A172 (cell line): ENCODE measurements at regions not wholly inside any gene's neighbourhood (a gene's known extent, or its start where the extent isn't known, plus 50 kb on each side); places are given as distances from the start of the nearest gene placed in this dataset.
"Not testable (repeated sequence)": the region's sequence is repeated elsewhere in the genome, so short reads cannot be mapped to it uniquely, and the experiment has no call there.

ENCODE experiments used
- DNase-seq: peaks from one replicate; pipeline ENCODE4 v3.0.0-alpha.2; 2015; ENCODE audit warnings: low spot score

DNA sequence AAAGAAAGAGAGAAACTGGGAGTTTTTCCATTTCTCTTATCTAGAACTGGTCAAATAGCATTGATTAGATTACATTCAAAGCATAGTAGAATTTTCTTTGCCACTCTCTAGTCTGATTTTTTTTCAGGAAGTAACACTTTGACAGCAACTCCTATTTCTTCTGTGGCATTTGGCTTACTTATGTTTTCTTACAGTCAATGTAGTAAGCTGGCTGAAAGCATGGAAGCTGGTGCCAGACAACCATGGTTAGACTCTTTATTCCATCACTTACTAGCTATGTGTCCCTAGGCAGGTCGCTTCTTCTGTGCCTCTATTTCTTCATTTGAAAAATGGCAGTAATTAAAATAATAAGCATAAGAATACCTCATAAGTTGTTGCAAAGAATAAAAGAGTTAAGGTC, 54.2 kb upstream of the OPRM1 start:
- DNase-seq, result no peak

DNA sequence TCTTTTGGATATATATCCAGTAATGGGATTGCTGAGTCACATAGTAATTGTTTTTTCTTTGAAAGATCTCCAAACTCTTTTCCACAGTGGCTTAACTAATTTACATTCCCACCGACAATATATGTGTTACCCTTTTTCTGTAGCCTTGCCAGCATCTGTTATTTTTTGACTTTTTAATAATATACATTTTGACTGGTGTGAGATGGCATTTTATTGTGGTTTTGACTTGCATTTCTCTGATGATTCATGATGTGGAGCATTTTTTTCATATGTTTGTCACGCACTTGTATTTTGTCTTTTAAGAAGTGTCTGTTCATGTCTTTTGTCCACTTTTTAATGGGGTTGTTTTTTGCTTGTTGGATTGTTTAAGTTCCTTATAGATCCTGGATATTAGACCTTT, 58.9 kb upstream of the OPRM1 start:
- DNase-seq, result no peak

DNA sequence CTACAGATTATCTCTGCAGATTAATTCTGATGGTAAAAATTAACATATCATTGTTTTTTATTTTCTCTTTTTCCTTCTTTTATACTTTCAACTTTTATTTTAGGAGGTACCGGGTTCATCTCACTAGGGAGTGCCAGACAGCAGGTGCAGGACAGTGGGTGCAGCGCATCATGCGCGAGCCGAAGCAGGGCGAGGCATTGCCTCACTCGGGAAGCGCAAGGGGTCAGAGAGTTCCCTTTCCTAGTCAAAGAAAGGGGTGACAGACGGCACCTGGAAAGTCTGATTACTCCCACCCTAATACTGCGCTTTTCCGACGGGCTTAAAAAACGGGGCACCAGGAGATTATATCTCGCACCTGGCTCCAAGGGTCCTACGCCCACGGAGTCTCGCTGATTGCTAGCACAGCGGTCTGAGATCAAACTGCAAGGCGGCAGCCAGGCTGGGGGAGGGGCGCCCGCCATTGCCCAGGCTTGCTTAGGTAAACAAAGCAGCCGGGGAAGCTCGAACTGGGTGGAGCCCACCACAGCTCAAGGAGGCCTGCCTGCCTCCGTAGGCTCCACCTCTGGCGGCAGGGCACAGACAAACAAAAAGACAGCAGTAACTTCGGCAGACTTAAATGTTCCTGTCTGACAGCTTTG, 60.0 kb upstream of the OPRM1 start:
- DNase-seq, result not testable (repeated sequence)

DNA sequence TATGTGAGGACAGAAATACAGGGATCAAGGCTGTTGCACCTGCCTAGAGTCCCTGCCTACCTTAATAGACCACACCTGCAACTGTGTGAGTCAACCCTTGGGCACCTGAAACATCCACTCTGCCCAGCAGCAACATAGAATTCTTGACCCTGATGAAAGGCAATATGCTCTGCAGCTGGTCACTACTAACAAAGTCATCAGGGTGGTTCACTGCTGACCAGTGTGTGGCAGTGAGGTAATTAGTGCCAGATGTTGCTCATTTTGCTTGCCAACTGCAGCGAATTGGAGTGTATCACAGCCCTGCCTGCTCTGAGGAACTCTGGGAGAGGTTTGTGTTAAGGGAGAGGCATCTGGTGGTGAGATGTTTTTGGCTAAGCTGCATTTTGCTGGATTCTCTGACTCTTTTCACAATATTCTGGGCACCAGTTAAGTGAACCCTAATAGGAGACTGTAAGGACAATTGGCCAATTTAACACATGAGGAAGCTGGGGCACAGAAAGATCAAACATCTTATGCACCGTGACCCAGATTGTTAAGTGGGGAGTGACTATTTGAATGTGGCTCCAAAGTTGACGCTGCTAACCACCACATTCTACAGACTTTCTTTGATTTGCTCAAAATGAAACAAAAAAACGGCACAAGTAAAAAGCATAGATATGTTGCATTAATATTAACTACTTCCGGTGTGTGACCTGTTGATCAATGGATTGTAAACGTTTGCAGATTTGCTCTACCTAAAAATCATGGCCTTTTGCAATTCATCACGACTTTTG, 61.9 kb upstream of the OPRM1 start:
- DNase-seq, result peak; percentile 68

DNA sequence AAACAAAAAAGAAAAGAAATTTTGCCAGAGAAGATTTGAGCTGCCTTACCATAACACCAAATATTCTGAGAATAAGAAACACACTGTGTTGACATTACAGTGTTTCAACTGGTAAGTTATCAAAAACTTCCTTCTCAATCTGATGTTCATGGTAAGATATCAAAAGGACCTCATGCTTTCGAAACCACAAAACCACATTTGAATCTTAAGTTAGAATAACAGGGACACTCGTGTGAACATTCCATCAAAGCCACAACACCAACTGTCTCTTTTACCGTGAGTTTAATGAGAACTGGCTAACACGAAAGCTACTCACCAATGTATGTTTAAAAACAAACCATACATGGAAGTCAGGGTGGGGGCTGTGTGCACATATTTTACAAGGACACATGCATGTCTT, 73.0 kb upstream of the OPRM1 start:
- peak; percentile 62 for DNase-seq

DNA sequence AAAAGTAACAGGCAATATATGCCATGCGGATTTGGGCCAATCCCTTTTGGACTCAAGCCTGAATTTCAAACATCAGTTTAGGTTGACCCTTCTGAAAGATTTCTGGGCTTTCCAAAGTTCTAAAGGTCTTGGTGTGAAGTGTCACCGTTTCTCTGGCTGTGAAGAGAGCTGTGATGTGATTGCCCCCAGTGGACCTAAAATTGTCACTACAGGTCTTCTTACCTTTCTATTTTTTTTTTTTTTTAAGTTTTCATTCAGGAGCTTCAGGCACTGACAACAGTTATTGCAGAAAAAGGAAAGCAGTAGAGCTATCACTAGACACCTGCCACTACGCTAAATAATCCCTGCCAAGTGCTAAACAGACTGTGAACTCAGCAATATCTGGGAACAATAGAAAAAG, 75.7 kb upstream of the OPRM1 start:
- DNase-seq, result no peak

DNA sequence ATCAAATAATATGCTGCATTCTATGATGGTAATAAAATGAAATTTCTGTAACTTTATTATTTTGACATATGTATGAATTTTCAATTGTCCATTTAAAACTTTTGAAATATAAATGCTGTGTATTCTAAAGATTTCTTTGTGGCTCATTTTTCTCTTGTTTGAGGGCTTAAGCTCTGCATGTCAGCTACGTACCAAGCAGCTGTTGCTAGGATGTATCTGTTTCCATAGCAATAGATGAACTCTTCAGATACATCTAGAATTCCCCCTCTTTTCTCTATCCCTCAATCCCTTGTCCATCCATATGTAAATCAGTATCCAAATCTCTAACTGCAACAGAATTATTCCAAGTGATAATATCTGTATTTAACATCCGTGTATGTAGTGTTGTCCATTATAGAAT, 76.5 kb upstream of the OPRM1 start:
- DNase-seq, result no peak

DNA sequence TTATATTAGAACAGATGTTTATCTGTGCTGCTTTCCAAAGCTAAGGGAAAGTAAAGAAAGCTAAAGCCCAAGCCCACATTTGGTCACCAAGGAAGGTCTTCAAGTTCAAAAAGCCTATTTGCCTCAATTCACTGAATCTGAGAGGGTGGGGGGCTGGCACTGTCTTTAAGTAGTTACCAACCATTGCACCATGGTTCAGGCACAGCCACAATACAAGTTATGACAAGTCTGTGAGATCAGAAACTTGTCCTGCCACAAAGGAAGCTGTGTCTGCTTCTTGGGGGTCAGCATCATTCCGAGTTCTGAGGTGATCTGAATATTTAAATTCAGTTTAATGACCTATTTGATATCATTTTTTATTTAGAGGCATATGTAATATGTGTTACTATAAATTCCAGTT, 78.3 kb upstream of the OPRM1 start:
- DNase-seq, result no peak

DNA sequence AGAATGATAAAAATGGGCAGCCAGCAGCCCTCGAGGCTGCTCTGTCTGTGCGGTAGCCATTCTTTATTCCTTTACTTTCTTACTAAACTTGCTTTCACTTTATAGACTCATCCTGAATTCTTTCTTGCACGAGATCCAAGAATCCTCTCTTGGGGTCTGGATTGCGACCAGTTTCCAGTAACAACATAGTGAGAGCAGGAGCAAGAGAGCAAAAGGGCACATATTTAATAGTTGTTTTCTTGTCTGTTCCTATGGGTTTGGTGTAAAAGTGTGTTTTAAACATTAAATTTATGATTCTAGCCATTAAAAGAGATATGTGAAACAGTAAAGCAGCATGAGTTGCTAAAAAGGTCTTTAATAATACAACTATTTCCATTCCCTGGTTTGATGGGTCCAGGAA, 78.8 kb upstream of the OPRM1 start:
- DNase-seq, result no peak

DNA sequence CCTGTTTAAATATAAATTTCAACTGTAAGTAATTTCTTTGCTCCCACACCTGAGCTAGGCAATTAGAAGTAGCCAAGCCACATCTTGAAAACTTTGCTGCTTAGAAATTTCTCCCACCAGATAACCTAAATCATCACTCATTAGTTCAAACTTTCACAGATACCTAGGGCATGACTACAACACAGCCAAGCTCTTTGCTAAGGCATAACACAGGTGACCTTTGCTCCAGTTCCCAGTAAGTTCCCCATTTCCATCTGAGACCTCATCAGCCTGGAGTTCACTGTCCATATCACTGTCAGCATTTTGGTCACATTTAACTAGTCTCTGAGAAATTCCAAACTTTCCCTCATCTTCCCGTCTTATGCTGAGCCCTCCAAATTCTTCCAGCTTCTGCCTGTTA, 79.8 kb upstream of the OPRM1 start:
- no peak for DNase-seq

DNA sequence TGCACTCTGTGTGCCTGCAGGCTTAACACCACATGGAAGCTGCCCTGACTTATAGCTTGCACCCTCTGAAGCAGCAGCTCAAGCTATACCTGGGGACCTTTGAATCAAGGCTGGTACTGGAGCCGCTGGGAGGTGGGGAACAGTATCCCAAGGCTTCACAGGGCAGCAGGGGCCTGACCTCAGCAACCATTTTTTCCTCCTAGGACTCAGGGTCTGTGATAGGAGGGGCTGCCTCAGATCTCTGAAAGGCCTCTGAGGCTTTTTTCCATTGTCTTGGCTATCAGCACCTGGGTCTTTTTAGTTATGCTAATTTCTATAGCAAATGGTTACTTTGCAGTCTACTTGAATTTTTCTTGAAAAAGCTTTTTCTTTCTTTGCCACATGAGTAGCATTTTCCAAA, 80.2 kb upstream of the OPRM1 start:
- no peak for DNase-seq

DNA sequence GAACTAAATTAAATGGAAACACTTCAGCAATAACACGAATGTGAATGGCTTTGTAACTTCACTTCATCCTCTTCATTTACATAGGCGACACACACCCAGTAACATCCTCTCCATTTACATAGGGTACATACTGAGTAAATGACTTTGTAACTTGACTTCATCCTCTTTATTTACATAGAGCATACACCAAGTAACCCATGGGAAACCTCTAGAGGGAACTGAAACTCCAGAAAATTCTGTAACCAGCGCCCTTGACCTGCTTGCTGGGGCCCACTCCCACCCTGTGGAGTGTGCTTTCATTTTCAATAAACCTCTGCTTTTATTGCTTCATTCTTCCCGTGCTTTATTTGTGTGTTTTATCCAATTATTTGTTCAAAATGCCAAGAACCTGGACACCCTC, 81.6 kb upstream of the OPRM1 start:
- no peak for DNase-seq

DNA sequence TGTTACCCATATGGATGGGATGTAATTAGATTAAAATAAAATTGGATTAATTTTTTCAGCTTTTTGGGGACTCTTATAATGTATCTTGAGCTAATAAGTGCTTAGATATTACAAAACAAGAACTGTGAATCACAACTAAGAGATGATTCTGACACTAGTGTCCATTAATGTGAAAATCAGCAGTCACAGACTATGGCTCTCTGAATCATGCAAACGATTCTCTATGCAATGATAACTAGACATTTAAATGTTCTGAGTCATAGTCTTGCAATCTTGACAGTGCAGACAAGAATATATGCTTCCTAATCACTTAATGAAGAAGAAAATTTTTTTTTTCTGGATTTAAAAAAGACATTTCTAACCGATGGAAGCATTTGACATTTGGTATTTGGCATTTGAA, 82.2 kb upstream of the OPRM1 start:
- peak; percentile 38 for DNase-seq

DNA sequence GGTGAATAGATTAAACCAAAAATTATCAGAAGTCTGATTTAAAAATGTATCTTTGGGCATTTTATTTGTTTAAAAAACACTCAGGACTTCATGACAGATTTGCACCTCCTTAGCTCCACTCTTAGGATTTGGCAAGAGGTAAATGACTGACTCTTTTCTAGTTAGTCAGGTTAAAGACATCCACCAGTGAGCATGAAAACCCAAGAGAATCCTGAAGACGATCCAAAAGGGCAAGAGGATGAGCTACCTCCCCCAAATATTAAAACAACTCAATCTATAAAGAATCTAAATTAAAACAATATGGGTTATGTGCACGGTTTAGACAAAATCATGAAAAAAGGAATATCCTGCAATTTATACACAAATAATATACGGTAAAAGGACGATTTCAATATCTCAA, 89.4 kb upstream of the OPRM1 start:
- no peak for DNase-seq

DNA sequence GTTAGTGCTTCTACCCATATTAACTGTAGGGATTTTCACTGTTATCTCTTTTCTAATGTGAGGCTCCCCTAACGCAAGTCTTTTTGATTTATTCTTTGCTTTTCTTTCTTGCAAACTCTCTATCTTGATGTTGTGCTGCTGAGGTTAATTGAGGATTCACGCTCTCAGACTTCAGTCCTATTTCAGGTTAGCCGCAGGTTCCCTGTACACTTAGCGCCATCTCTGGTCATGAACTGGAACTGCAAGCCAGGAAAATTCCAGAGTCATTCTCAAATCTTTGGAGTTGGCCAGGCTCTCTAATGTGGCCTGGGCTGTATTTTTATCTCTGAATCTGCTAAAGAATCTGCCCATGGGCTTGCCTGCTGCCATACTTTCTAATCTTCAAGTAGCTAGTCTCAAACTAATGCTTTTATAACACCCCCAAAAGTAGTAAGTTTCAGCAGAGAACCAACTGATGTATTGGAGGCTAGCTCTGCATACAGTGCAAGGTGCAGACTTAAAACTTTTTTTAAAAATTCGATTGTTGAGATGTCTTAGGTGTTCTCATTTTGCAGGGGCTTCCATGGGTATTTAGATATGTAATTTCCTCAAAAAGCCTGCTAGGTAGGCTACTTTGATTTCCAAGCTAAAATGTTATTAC, 91.1 kb upstream of the OPRM1 start:
- peak; percentile 27 for DNase-seq

DNA sequence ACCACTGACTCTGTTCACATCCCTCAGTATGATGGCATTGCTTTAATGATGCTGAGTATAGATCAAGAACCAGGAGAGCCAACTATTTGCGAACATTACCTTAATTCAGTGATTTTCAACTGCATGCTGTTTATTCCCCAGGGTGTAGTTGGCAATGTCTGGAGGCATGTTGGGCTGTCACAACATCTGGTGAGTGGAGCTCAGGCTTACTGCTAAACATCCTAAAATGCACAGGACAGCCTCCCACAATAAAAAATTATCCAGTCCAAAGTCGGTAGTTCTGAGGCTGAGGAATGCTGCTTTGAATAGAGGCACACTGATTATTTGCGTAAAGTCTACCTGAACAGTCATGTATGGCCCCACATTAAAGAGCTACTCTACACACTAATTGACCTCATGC, 94.8 kb upstream of the OPRM1 start:
- no peak for DNase-seq

DNA sequence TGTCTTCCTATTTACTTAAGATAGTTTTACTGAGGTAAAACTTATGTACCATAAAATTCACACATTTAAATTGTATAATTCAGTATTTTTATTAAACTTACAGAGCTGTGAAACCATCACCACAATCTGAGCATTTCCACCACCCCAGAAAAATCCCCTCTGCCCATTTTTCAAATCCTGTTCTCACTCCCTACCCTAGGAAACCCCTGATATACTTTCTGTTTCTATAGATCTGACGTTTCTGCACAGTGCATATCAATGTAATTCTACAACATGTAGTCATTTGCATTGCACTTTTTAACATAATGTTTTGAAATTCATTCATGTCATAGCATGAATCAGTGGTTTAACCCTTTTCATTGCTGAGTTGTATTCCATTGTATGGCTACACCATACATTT, 96.7 kb upstream of the OPRM1 start:
- no peak for DNase-seq

DNA sequence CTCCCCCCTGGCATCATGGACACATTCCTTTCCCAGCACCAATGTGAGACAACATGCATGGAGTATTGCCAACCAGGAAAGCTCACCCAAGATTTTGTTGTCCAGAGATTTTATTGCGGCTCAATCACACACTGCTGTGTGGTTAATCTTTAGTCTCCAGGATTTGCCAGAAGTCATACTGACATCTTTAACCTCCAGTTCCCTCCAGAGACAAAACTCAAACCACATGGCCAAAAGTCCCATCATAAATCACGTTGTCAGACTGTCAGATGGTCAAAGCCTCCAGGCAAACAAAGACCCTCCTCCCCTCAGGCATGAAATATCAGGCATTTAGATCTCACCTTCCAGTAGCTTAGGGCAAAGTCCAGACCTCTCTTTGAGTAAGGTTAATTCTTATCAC, 97.3 kb upstream of the OPRM1 start:
- no peak for DNase-seq

DNA sequence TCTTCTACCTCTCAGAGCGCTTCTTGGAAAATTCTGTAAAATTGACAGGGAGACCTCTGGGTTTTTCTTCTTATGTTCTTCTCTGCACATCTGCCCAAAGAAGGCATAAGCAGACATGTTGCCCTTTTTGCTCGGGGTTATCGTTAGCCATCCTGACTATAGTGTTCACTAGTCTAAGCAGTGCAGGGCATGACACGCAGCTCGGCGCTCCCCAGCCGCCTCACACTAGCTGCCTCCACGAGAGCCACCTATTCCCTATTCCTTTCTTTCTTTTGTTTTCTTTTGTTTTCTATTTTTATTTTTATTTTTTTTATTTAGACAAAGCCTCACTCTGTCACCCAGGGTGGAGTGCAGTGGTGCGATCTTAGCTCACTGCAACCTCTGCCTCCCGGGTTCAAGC, 100.2 kb upstream of the OPRM1 start:
- DNase-seq, result no peak

DNA sequence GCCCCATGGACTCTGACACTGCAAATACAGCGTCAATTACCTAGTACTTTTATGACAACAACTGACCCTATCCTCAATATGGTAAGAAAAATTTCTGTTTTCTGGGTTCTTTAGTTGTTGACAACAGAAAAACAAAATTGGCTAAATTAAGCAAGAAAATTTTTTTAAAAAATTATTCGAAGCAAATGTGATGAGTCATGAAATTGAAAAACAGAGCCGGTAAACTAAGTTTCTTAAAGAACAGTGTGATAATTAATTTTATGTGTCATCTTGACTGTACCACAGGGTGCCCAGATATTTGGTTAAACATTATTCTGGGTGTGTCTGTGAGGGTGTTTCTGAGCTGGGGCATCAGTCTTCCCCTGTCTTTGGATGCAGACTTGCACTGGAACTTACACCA, 107.6 kb upstream of the OPRM1 start:
- no peak for DNase-seq

DNA sequence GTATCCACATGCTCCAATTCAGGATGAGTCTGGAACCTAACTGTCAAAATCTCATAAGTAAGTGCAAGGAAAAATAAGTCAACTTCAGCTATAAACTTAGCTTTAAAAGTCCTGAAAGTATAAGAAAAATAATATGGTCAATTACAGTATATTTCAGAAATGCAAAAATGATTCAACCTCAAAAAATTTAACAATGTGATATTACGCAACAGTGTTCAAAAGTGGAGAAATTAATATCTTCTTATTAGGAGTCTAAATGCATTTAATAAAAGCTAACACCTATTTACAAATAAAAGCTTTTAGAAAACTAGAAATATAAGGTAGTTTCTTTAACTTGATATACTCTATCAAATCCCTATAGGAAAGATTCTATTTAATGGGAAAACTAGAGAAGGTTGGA, 111.2 kb upstream of the OPRM1 start:
- no peak for DNase-seq

DNA sequence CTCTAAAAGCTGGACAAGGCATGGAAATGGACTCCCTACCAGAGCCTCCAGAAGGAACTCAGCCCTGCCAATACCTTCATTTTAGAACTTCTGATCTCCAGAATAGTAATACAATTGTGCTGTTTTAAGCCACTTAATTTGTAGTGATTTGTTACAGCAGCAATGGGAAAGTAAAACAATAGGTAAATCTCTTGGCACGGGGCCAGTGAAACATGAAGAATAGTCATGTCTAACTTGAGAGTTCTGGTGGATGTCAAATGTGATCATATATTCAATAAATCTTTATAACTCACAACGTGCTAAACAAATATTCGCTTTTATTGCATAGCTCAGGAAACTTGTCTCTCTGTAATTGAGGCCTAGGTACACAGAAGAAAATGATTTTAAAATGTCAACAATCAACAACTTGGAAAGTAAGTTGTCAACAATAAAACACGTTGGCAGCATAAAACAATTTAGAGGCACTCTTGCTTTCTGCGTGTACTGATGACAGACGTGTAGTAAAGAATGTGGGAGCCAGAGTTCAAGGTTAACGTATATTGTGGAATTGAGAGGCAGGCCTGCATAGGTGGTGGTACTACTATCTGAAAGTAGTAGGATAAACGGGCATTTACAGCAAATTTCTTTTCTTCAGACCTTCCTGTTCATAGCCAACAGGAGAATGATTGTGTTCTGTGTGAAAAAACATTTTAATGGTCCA, 140.5 kb upstream of the OPRM1 start:
- no peak for DNase-seq

DNA sequence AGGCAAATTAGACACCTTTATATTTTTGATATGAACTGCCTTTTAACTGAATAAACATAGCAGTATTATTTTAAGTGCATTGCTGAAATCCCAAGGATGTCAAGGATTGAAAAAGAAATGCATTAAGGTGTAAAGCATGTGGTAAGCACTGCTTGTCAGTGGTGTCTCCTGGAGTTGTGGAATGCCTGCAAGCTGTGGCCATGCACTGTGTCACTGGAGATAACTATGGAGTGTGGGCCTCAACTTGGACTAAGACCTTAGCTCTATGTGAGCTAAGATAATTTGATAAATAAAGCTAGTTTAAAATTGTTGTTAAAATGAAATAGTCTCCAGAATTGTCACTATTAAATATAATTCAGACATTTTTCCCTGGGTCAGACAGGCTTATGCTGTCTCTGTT, 156.6 kb upstream of the OPRM1 start:
- no peak for DNase-seq
